Immature natural killer cell (primary cell): ENCODE measurements at regions not wholly inside any gene's neighbourhood (a gene's known extent, or its start where the extent isn't known, plus 50 kb on each side); places are given as distances from the start of the nearest gene placed in this dataset.
"Not testable (repeated sequence)": the region's sequence is repeated elsewhere in the genome, so short reads cannot be mapped to it uniquely, and the experiment has no call there.

Experiments
- DNase-seq, 3 donors: peaks; one replicate each; pipeline ENCODE4 v3.0.0; 2022; ENCODE audit warnings: mixed read lengths in 1 of 3
- H3K27ac Mint-ChIP-seq, 6 donors: one replicate each; pipeline ENCODE4 v1.8.0; 2020; ENCODE audit warnings: mixed read lengths in 6 of 6, mild to moderate bottlenecking in 5 of 6, inconsistent platforms in 4 of 6, moderate library complexity in 3 of 6
- H3K27me3 Mint-ChIP-seq, 3 donors: one replicate each; pipeline ENCODE4 v1.8.0; 2020 to 2021; ENCODE audit warnings: low read depth in 3 of 3, mild to moderate bottlenecking in 3 of 3, mixed read lengths in 3 of 3, moderate library complexity in 3 of 3, inconsistent platforms in 1 of 3
- H3K36me3 Mint-ChIP-seq, 3 donors: one replicate each; pipeline ENCODE4 v1.8.0; 2020; ENCODE audit warnings: mixed read lengths in 3 of 3, inconsistent platforms in 2 of 3, mild to moderate bottlenecking in 2 of 3
- H3K4me1 Mint-ChIP-seq, 2 donors: one replicate each; pipeline ENCODE4 v1.8.0; 2020; ENCODE audit warnings: inconsistent platforms in 2 of 2, mild to moderate bottlenecking in 2 of 2, mixed read lengths in 2 of 2, moderate library complexity in 1 of 2
- H3K4me3 Mint-ChIP-seq, 5 donors: one replicate each; pipeline ENCODE4 v1.8.0; 2020; ENCODE audit warnings: mild to moderate bottlenecking in 5 of 5, mixed read lengths in 5 of 5, inconsistent platforms in 3 of 5, moderate library complexity in 3 of 5
- H3K9me3 Mint-ChIP-seq, 6 donors: one replicate each; pipeline ENCODE4 v1.8.0; 2020; ENCODE audit warnings: mild to moderate bottlenecking in 6 of 6, mixed read lengths in 6 of 6, inconsistent platforms in 4 of 6, moderate library complexity in 3 of 6

- Mint-ChIP-seq H3K4me3 (no peak overlapping the region), H3K36me3 (peaks cover 0 to 6% (median 0%) of the 10 kb centered on the region in 3 donors), H3K27me3 (peaks cover 5 to 8% (median 6%) of the 10 kb centered on the region in 3 donors), H3K27ac (no peak overlapping the region), H3K9me3 (peaks cover 0 to 6% (median under 1%) of the 10 kb centered on the region in 6 donors), H3K4me1 (peaks cover 0 to 7% of the 10 kb centered on the region in 2 donors)
- no peak for DNase-seq
Measured at GRCh38 chr3:72655723-72656122, 192.5 kb downstream of the SHQ1 start.

GRCh38 chr3:72655131-72655551 lies 193.1 kb downstream of the SHQ1 start:
- Mint-ChIP-seq H3K4me1 (peaks cover 0 to 7% of the 10 kb centered on the region in 2 donors), H3K36me3 (peaks cover 0 to 6% (median 0%) of the 10 kb centered on the region in 3 donors), H3K4me3 (no peak overlapping the region), H3K27me3 (peaks cover 5 to 8% (median 6%) of the 10 kb centered on the region in 3 donors), H3K27ac (no peak overlapping the region), H3K9me3 (peaks cover 0 to 6% (median under 1%) of the 10 kb centered on the region in 6 donors)
- DNase-seq = no peak

GRCh38 chr3:72652395-72652794 lies 195.8 kb downstream of the SHQ1 start:
- DNase-seq = no peak
- Mint-ChIP-seq H3K27ac (no peak overlapping the region), H3K4me3 (no peak overlapping the region), H3K27me3 (peaks cover 5 to 6% (median 5%) of the 10 kb centered on the region in 3 donors), H3K9me3 (peaks cover 0 to 6% (median 2%) of the 10 kb centered on the region in 6 donors), H3K4me1 (peaks cover 0 to 7% of the 10 kb centered on the region in 2 donors), H3K36me3 (peaks cover 0 to 7% (median 0%) of the 10 kb centered on the region in 3 donors)

DNA sequence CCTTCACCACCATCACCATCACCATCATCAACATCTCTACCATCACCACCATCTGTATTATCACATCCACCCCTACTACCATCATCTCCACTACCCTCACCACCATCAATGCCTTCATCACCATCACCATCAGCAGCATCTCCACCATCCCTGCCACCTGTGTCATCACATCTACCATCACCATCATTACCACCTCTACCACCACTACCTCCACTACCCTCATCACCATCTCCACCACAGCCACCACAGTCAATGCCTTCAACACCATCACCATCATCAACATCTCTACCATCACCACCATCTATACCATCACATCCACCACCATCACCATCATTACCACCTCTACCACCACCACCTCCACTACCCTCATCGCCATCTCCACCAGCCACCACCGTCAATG lies 196.7 kb downstream of the SHQ1 start:
- Mint-ChIP-seq H3K36me3 (peaks cover 0 to 10% (median 0%) of the 10 kb centered on the region in 3 donors), H3K4me3 (peak overlapping the region in 1 of 5 donors; percentile 3), H3K9me3 (peaks cover 0 to 6% (median 2%) of the 10 kb centered on the region in 6 donors), H3K27me3 (peaks cover 5 to 6% (median 5%) of the 10 kb centered on the region in 3 donors), H3K4me1 (peaks cover 0 to 7% of the 10 kb centered on the region in 2 donors), H3K27ac (peak overlapping the region in 1 of 6 donors; percentile 70)
- no peak for DNase-seq

- DNase-seq = no peak
- Mint-ChIP-seq H3K27me3 (peaks cover 0 to 2% (median 0%) of the 10 kb centered on the region in 3 donors), H3K27ac (no peak overlapping the region), H3K4me3 (no peak overlapping the region), H3K4me1 (peaks cover 0 to 1% of the 10 kb centered on the region in 2 donors), H3K36me3 (peaks cover 0 to 7% (median 0%) of the 10 kb centered on the region in 3 donors), H3K9me3 (peaks cover 0 to 4% (median under 1%) of the 10 kb centered on the region in 6 donors)
Measured at GRCh38 chr3:72646263-72646662, 202.0 kb downstream of the SHQ1 start.

- not testable (repeated sequence) for DNase-seq, H3K9me3 Mint-ChIP-seq, H3K36me3 Mint-ChIP-seq, H3K27me3 Mint-ChIP-seq, H3K4me1 Mint-ChIP-seq, H3K4me3 Mint-ChIP-seq, H3K27ac Mint-ChIP-seq
Measured at GRCh38 chr3:72643635-72644034, 204.6 kb downstream of the SHQ1 start.

GRCh38 chr3:72641684-72642083 lies 206.6 kb downstream of the SHQ1 start:
- no peak overlapping the region for H3K4me3 Mint-ChIP-seq
- H3K9me3 Mint-ChIP-seq = no peaks in the 10 kb centered on the region
- no peaks in the 10 kb centered on the region for H3K36me3 Mint-ChIP-seq
- DNase-seq = no peak
- H3K4me1 Mint-ChIP-seq = no peaks in the 10 kb centered on the region
- no peak overlapping the region for H3K27ac Mint-ChIP-seq
- H3K27me3 Mint-ChIP-seq = peaks cover 0 to 6% (median 2%) of the 10 kb centered on the region in 3 donors

DNA sequence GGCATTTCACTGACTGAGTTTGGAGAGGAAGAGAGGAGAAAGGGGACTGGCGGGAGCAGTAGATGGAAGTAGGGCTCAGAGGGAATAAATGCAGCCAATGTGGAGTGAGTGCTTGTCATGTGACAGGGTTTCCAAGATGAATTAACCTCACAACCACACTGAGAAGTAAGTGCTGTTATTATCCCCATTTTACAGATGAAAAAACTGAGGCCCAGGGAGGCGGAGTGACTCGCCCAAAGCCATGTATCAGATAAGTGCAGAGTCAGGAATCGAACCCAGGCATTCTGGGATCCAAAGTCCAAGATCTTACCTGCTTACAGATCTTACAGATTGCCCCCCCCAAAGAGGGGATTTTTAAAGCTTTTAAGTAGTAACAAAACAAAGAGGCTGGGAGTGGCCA lies 207.2 kb downstream of the SHQ1 start:
- H3K27ac Mint-ChIP-seq = no peak overlapping the region
- H3K4me3 Mint-ChIP-seq = no peak overlapping the region
- no peaks in the 10 kb centered on the region for H3K9me3 Mint-ChIP-seq
- H3K4me1 Mint-ChIP-seq = no peaks in the 10 kb centered on the region
- peaks cover 0 to 6% (median 2%) of the 10 kb centered on the region in 3 donors for H3K27me3 Mint-ChIP-seq
- H3K36me3 Mint-ChIP-seq = no peaks in the 10 kb centered on the region
- no peak for DNase-seq

- Mint-ChIP-seq H3K4me3 (no peak overlapping the region), H3K27ac (no peak overlapping the region), H3K4me1 (no peaks in the 10 kb centered on the region), H3K27me3 (peaks cover 0 to 6% (median 0%) of the 10 kb centered on the region in 3 donors), H3K36me3 (no peaks in the 10 kb centered on the region), H3K9me3 (no peaks in the 10 kb centered on the region)
- no peak for DNase-seq
Measured at GRCh38 chr3:72636969-72637597, 211.2 kb downstream of the SHQ1 start.

DNA sequence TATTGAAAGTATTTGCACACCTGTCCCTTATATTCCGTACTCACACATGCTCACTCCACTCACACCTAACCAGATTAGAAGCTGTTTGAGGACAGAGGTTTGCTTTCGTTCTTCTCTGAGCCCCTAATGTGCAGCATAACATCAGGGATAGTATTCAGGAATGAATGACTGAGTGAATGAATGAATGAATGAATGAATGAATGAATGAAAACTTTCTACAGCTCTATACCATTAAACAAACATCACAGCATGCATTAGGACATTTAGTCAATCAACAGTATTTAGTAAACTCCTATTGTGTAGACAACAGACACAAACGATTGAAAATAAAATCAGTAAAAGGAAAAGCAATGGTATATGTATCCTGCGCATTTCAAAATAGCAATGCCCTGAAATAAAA lies 212.7 kb downstream of the SHQ1 start:
- no peak overlapping the region for H3K4me3 Mint-ChIP-seq
- no peaks in the 10 kb centered on the region for H3K9me3 Mint-ChIP-seq
- H3K4me1 Mint-ChIP-seq = no peaks in the 10 kb centered on the region
- H3K27me3 Mint-ChIP-seq = peaks cover 0 to 6% (median 0%) of the 10 kb centered on the region in 3 donors
- H3K27ac Mint-ChIP-seq = no peak overlapping the region
- no peak for DNase-seq
- no peaks in the 10 kb centered on the region for H3K36me3 Mint-ChIP-seq

DNA sequence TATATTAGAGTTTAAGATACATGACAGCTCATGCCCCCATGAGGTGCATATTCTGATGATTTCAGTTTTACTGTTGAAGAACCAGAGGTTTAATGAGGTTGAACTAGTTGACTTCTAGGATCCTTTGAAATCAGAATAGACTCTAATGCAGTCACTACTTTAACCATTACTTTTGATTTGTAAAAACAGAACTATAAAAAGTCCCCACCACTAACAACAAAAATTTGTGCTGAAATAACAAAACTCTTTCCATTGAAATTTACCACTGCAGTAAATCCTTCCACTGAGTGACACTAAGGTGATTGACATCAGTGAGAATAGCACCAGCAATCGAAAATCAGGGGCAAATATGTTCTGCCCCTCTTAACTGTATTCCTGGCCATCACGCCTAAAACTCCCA lies 214.1 kb downstream of the SHQ1 start:
- Mint-ChIP-seq H3K4me1 (peaks cover 3 to 4% of the 10 kb centered on the region in 2 donors), H3K27me3 (peaks cover 0 to 6% (median 0%) of the 10 kb centered on the region in 3 donors), H3K4me3 (no peak overlapping the region), H3K9me3 (no peaks in the 10 kb centered on the region), H3K36me3 (no peaks in the 10 kb centered on the region), H3K27ac (no peak overlapping the region)
- DNase-seq = no peak

GRCh38 chr3:72633534-72633933 lies 214.7 kb downstream of the SHQ1 start:
- peaks cover 0 to 6% (median 0%) of the 10 kb centered on the region in 3 donors for H3K27me3 Mint-ChIP-seq
- H3K9me3 Mint-ChIP-seq = no peaks in the 10 kb centered on the region
- no peaks in the 10 kb centered on the region for H3K36me3 Mint-ChIP-seq
- DNase-seq = no peak
- H3K27ac Mint-ChIP-seq = no peak overlapping the region
- no peak overlapping the region for H3K4me3 Mint-ChIP-seq
- peaks cover 7% of the 10 kb centered on the region in 2 donors for H3K4me1 Mint-ChIP-seq

GRCh38 chr3:72633121-72633520 lies 215.1 kb downstream of the SHQ1 start:
- DNase-seq = no peak
- no peaks in the 10 kb centered on the region for H3K9me3 Mint-ChIP-seq
- peaks cover 7% of the 10 kb centered on the region in 2 donors for H3K4me1 Mint-ChIP-seq
- H3K27me3 Mint-ChIP-seq = peaks cover 0 to 5% (median 0%) of the 10 kb centered on the region in 3 donors
- H3K36me3 Mint-ChIP-seq = no peaks in the 10 kb centered on the region
- no peak overlapping the region for H3K4me3 Mint-ChIP-seq
- H3K27ac Mint-ChIP-seq = no peak overlapping the region

- H3K27ac Mint-ChIP-seq = no peak overlapping the region
Measured at GRCh38 chr3:72632129-72632528, 216.1 kb downstream of the SHQ1 start.

GRCh38 chr3:72630969-72631344 lies 217.3 kb downstream of the SHQ1 start:
- H3K36me3 Mint-ChIP-seq = no peaks in the 10 kb centered on the region
- H3K27ac Mint-ChIP-seq = no peak overlapping the region

More at GRCh38 chr3:72632129-72632528, 216.1 kb downstream of the SHQ1 start:
- Mint-ChIP-seq H3K4me1 (peaks cover 7% of the 10 kb centered on the region in 2 donors), H3K9me3 (no peaks in the 10 kb centered on the region), H3K4me3 (no peak overlapping the region), H3K27me3 (peaks cover 0 to 2% (median 0%) of the 10 kb centered on the region in 3 donors), H3K36me3 (no peaks in the 10 kb centered on the region)
- no peak for DNase-seq

More at GRCh38 chr3:72630969-72631344, 217.3 kb downstream of the SHQ1 start:
- H3K27me3 Mint-ChIP-seq = no peaks in the 10 kb centered on the region
- H3K4me1 Mint-ChIP-seq = peaks cover 7% of the 10 kb centered on the region in 2 donors
- no peak for DNase-seq
- H3K9me3 Mint-ChIP-seq = no peaks in the 10 kb centered on the region
- H3K4me3 Mint-ChIP-seq = no peak overlapping the region
